ENCODE measurements at regions not wholly inside any gene's neighbourhood (a gene's known extent, or its start where the extent isn't known, plus 50 kb on each side); places are given as distances from the start of the nearest gene placed in this dataset.

DNA sequence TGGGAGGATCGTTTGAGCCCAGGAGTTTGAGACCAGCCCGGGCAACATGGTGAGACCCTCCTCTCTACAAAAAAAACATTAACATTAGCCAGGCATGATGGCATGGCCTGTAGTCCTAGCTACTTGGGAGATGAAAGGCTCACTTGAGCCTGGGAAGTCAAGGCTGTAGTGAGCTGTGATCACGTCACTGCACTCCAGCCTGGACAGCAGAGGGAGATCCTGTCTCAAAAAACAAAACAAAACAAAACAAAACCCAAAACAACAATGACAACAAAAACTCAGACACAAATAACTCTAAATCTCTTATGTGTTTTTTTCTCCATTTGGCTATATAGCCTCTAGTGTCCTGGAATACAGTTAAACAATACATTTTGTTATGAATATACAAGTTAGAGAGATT, 127.3 kb upstream of the STK26 start:
- no peak overlapping the region for H3K4me3 Mint-ChIP-seq
- ChIA-PET CTCF (interaction anchor here (0.7 to 1.5 kb wide), 2 partner anchors 90 to 323 kb away, joined by 3 to 4 read pairs; partner anchors contain the start of gene RAP2C), POLR2A (no interaction called here)
- H3K9me3 Mint-ChIP-seq (ENCODE audit: insufficient read depth), result no peaks in the 10 kb centered on the region
- no peaks in the 10 kb centered on the region for H3K36me3 Mint-ChIP-seq (ENCODE audit: low read depth)
- H3K4me1 Mint-ChIP-seq (ENCODE audit: low read depth), result no peaks in the 10 kb centered on the region
- no peak for ATAC-seq
- H3K27me3 Mint-ChIP-seq (ENCODE audit: low read depth), result no peaks in the 10 kb centered on the region
- no peak for DNase-seq
- no peak overlapping the region for H3K27ac Mint-ChIP-seq

DNA sequence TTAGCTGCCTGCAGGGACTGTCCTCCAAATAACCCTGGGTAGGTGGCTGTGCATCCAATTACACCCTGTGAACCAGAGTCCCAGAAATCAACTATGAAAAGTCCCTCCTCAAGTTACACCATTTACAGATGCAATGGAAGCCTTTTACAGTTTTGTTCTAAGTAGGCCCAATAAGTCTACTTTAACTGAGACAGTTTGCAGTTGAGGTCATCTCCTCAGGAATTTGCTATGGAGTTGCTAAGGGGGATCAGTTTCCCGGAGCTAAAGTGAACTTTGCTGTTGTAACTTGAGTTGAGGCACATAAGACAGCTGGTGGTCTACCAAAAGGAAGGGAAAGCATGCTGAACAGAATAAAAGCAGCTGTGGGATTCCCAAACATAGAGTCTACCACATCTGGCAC, 121.6 kb upstream of the STK26 start:
- H3K4me1 Mint-ChIP-seq (ENCODE audit: low read depth), result no peaks in the 10 kb centered on the region
- H3K27ac Mint-ChIP-seq, result no peak overlapping the region
- POLR2A ChIA-PET, result no interaction called here
- no peak overlapping the region for H3K4me3 Mint-ChIP-seq
- no peaks in the 10 kb centered on the region for H3K36me3 Mint-ChIP-seq (ENCODE audit: low read depth)
- H3K9me3 Mint-ChIP-seq (ENCODE audit: insufficient read depth), result no peaks in the 10 kb centered on the region
- CTCF ChIA-PET, result no interaction called here
- H3K27me3 Mint-ChIP-seq (ENCODE audit: low read depth), result no peaks in the 10 kb centered on the region
- ATAC-seq (no peak), DNase-seq (no peak)

DNA sequence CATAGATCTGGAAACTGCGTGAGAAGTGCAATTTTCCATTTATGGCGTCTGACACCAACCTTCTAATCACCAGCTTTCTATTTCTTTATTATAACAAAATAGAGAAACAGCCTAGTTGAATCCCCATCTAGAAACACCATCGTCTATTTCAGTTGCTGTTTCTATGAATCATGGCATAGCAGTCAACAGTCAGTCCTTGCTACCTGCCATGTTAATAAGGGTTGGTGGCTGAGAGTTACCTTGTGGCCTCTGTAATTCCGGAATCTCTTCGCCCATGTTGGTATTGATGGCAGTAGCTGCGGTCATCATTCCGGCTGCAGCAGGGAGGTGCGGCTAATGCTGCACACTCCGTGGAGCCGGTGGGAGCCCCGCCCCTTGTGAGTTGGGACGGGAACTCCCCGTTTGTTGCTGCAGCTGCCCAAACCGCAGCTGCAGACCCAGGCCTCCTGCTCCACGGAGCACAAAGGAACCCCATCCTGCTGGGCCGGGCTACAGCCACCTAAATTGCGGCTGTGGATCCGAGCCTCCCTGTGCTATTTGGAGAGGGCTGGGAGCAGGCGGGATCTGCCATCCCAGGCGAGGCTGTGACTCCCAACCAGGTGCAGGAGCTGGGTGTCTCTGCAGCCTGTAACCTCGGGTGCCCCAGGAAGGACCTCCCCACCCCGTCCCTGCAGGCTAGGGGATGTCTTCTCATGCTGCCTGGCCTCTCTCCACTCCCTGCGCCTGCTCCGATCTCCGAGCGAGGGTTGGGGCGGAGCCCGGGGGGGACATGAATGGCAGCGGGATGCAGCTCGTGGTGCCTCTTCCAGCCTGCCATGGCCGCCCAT, 115.4 kb upstream of the STK26 start:
- H3K9me3 Mint-ChIP-seq (ENCODE audit: insufficient read depth), result no peaks in the 10 kb centered on the region
- ChIA-PET CTCF (no interaction called here), POLR2A (no interaction called here)
- H3K4me1 Mint-ChIP-seq (ENCODE audit: low read depth), result no peaks in the 10 kb centered on the region
- DNase-seq (no peak), ATAC-seq (no peak)
- no peak overlapping the region for H3K27ac Mint-ChIP-seq
- H3K27me3 Mint-ChIP-seq (ENCODE audit: low read depth), result no peaks in the 10 kb centered on the region
- H3K36me3 Mint-ChIP-seq (ENCODE audit: low read depth), result no peaks in the 10 kb centered on the region
- no peak overlapping the region for H3K4me3 Mint-ChIP-seq

DNA sequence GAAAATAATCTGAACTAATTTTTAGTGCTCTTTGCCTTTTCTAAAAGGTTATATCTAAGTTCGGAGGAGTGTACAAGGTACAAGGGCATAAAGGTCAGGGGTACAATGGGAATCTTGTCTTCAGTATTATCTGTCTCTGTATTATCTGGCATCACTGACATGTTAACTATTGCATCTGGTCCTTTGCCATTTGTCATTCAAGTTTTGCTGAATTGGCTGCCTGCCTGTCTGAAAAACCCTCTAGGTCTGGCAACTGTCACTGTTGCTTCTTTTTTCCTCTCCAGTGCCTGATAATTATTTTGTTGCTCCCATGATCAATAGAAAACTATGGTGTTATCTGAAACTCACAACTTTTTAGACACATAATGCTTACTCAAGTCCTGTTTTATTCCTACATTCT, 112.5 kb upstream of the STK26 start:
- no peak overlapping the region for H3K4me3 Mint-ChIP-seq
- CTCF ChIA-PET, result no interaction called here
- no peak for ATAC-seq

DNA sequence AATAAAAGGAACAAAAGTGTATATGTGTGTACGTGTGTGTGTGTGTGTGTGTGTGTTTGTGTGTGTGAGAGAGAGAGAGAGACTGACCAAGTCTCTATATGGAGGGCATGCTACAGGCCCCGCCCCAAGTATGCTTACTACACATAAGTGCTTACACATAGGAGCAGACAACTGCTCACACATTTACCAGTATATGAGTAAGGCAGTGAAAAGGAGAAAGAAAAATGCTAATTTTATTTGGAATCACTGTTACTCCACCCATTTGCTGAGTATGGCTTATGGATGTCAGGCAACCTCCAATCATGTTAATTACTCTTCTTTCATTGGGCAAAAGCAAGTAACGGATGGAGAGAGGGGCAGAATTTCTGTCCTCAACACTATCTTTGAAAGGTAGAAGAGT, 107.6 kb upstream of the STK26 start:
- ATAC-seq, result no peak

More for the DNA sequence above, 112.5 kb upstream of the STK26 start:
- Mint-ChIP-seq H3K27me3 (ENCODE audit: low read depth) (no peaks in the 10 kb centered on the region), H3K27ac (no peak overlapping the region), H3K4me1 (ENCODE audit: low read depth) (no peaks in the 10 kb centered on the region), H3K9me3 (ENCODE audit: insufficient read depth) (no peaks in the 10 kb centered on the region), H3K36me3 (ENCODE audit: low read depth) (no peaks in the 10 kb centered on the region)
- DNase-seq, result no peak
- POLR2A ChIA-PET, result no interaction called here

DNA sequence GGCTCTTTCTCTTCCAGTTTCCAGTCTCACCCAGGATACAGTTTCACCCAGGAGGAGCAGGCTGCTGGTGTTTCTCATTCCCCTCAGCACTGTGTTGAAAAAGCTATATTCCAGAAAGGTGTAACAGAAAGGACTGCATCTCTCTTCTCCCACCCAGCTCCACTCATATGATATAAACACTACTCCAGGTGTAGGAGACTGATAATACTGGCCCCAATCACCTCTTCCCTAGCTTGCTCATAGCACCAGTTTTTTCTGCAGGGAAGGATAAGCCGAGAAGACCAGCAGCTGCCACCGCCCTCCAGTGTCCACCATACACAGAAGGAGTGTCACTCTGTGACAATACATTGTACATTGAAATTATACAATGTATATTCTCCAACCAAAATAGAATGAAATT, 105.5 kb upstream of the STK26 start:
- ATAC-seq (no peak), DNase-seq (no peak)
- no peaks in the 10 kb centered on the region for H3K36me3 Mint-ChIP-seq (ENCODE audit: low read depth)
- no peaks in the 10 kb centered on the region for H3K4me1 Mint-ChIP-seq (ENCODE audit: low read depth)
- no peak overlapping the region for H3K4me3 Mint-ChIP-seq
- ChIA-PET CTCF (no interaction called here), POLR2A (no interaction called here)
- H3K9me3 Mint-ChIP-seq (ENCODE audit: insufficient read depth), result no peaks in the 10 kb centered on the region
- no peak overlapping the region for H3K27ac Mint-ChIP-seq
- no peaks in the 10 kb centered on the region for H3K27me3 Mint-ChIP-seq (ENCODE audit: low read depth)

More for the DNA sequence above, 107.6 kb upstream of the STK26 start:
- ChIA-PET POLR2A (no interaction called here), CTCF (no interaction called here)
- Mint-ChIP-seq H3K4me1 (ENCODE audit: low read depth) (no peaks in the 10 kb centered on the region), H3K9me3 (ENCODE audit: insufficient read depth) (no peaks in the 10 kb centered on the region), H3K27ac (no peak overlapping the region), H3K27me3 (ENCODE audit: low read depth) (no peaks in the 10 kb centered on the region), H3K4me3 (no peak overlapping the region), H3K36me3 (ENCODE audit: low read depth) (no peaks in the 10 kb centered on the region)
- DNase-seq, result no peak

DNA sequence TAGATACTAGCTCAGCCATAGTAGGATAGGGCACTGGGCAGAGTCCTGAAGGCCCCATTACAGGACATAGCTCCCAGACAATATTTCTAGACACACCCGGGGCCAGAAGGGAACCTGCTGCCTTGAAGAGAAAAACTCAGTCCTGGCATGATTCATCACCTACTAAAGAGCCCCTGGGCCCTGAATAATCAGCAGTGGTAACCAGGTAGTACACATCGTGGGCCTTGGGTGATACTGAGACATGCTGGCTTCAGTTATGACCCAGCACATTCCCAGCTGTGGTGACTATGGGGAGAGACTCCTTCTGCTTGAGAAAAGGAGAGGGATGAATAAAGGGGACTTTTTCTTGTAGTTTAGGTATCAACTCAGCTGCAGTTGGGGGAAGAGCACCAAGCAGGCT, 104.3 kb upstream of the STK26 start:
- Mint-ChIP-seq H3K36me3 (ENCODE audit: low read depth) (no peaks in the 10 kb centered on the region), H3K4me1 (ENCODE audit: low read depth) (no peaks in the 10 kb centered on the region), H3K9me3 (ENCODE audit: insufficient read depth) (no peaks in the 10 kb centered on the region), H3K4me3 (no peak overlapping the region), H3K27me3 (ENCODE audit: low read depth) (no peaks in the 10 kb centered on the region), H3K27ac (no peak overlapping the region)
- DNase-seq (no peak), ATAC-seq (no peak)
- POLR2A ChIA-PET, result interaction anchor here (0.5 kb wide), 1 partner anchor 159 kb away, joined by 3 read pairs; no protein-coding TSS in a partner anchor
- CTCF ChIA-PET, result no interaction called here

DNA sequence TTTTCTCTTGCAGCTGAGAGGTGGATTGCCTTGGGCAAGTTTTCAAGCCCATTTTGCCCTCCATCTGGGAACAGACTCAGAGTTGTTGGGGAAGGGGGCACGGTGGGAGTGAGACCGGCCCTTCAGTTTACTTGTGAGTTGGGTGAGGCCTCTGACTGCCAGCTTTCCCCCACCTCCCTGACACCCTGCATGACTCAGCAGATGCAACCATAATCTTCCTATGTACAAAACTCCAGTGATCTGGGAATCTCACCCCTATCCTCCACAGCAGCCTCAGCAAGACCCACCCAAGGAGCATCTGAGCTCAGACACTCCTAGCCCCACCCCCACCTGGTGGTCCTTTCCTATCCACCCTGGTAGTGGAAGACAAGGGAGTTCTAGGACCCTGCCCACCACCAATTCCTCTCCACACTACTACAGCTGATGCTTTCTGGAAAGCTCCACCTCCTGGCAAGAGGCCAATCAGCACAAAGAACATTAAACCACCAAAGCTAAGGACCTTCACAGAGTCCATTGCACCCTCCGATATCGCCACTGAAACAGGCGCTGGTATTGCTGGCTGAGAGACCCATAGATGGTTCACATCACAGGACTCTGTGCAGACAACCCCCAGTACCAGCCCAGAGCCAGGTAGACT, 99.4 kb upstream of the STK26 start:
- Mint-ChIP-seq H3K27me3 (ENCODE audit: low read depth) (no peaks in the 10 kb centered on the region), H3K27ac (no peak overlapping the region), H3K36me3 (ENCODE audit: low read depth) (no peaks in the 10 kb centered on the region), H3K4me3 (no peak overlapping the region), H3K9me3 (ENCODE audit: insufficient read depth) (no peaks in the 10 kb centered on the region), H3K4me1 (ENCODE audit: low read depth) (no peaks in the 10 kb centered on the region)
- ATAC-seq (no peak), DNase-seq (no peak)
- POLR2A ChIA-PET, result no interaction called here
- CTCF ChIA-PET, result no interaction called here

DNA sequence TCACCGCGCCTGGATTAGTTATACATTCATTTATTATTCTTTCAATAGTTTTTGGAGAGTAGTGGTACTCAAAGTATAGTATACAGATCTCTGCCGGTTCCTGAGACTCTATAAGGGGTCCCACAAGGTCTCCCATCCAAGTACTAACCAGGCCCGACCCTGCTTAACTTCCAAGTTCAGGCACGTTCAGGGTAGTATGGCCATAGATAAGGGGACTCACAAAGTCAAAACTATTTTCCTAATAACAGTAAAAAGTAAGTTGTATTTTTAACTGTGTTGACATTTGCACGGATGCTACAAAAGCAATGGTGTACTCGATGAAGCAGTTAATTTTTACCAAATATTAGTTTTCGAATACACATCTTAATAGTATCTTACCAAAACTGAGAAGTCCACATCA, 84.4 kb upstream of the STK26 start:
- no peaks in the 10 kb centered on the region for H3K4me1 Mint-ChIP-seq (ENCODE audit: low read depth)
- CTCF ChIA-PET, result no interaction called here
- no peak overlapping the region for H3K27ac Mint-ChIP-seq
- no peak overlapping the region for H3K4me3 Mint-ChIP-seq
- ATAC-seq (no peak), DNase-seq (no peak)
- H3K36me3 Mint-ChIP-seq (ENCODE audit: low read depth), result no peaks in the 10 kb centered on the region
- no peaks in the 10 kb centered on the region for H3K27me3 Mint-ChIP-seq (ENCODE audit: low read depth)
- H3K9me3 Mint-ChIP-seq (ENCODE audit: insufficient read depth), result no peaks in the 10 kb centered on the region
- POLR2A ChIA-PET, result no interaction called here

DNA sequence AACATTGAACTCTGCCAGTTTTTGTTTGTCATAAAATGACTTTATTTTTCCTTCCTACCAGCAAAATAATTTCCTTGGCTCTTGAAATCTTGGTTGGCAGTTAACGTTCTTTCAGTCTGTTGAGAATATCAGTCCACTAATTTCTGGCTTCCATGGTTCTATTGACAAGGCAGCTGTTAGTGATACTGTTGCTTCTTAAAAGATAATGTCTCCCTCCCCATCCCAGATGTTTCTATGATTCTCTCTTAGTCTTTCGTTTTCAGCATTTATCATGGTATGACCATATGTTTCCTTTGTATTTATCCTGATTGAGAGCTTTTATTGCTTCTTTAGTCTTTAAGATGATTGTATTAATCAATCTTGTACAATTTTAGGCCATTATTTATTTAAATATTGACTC, 81.1 kb upstream of the STK26 start:
- DNase-seq, result no peak
- H3K9me3 Mint-ChIP-seq (ENCODE audit: insufficient read depth), result no peaks in the 10 kb centered on the region
- ChIA-PET POLR2A (no interaction called here), CTCF (no interaction called here)
- no peaks in the 10 kb centered on the region for H3K27me3 Mint-ChIP-seq (ENCODE audit: low read depth)
- no peaks in the 10 kb centered on the region for H3K36me3 Mint-ChIP-seq (ENCODE audit: low read depth)
- no peak overlapping the region for H3K4me3 Mint-ChIP-seq
- ATAC-seq, result no peak
- H3K4me1 Mint-ChIP-seq (ENCODE audit: low read depth), result no peaks in the 10 kb centered on the region
- H3K27ac Mint-ChIP-seq, result no peak overlapping the region

DNA sequence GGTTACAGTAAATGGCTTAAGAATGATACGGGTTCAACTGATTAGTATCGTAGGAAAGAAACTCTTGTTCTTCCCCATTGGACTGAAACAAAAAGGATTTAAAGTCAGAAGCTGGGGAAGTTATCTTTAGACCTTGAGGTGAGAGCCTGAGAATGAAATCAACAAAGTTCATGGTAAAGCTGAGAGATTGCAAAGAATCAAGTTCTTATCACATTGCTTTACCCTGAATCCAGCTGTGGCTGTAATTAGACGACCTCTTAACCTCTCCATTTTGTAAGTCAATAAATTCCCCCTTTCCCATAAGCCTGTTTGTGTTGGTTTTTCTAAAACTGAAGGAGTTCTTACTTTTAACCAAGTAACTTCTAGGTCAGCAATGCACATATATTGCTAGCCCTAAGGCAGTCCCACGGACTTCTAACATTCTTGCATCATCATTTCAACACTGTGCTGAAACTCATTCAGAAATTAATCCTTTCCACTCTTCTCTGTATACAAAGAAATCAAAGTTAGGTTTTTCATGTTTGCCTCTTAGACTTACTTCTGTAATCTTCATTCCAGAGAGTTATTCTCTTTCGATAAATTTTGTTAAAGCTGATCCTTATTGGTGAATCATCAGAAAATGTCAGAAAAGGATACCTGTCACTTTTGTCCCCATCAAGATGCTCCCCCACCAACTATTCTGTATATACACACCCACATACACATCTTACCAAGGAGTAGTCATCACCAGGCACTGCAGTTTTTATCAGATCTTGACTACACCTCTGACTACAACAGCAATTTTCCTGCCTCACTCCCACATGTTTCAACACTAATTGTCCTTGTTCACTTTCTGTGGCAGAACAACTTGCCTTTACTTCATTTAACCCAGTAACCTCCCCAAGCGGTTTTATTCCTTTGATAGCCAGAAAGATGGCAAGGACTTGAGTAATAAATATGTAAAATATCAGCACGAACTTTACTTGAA, 77.9 kb upstream of the STK26 start:
- H3K4me3 Mint-ChIP-seq, result no peak overlapping the region
- ATAC-seq (no peak), DNase-seq (no peak)
- ChIA-PET CTCF (no interaction called here), POLR2A (no interaction called here)
- H3K27me3 Mint-ChIP-seq (ENCODE audit: low read depth), result no peaks in the 10 kb centered on the region
- no peaks in the 10 kb centered on the region for H3K4me1 Mint-ChIP-seq (ENCODE audit: low read depth)
- no peaks in the 10 kb centered on the region for H3K36me3 Mint-ChIP-seq (ENCODE audit: low read depth)
- H3K27ac Mint-ChIP-seq, result no peak overlapping the region
- H3K9me3 Mint-ChIP-seq (ENCODE audit: insufficient read depth), result no peaks in the 10 kb centered on the region

DNA sequence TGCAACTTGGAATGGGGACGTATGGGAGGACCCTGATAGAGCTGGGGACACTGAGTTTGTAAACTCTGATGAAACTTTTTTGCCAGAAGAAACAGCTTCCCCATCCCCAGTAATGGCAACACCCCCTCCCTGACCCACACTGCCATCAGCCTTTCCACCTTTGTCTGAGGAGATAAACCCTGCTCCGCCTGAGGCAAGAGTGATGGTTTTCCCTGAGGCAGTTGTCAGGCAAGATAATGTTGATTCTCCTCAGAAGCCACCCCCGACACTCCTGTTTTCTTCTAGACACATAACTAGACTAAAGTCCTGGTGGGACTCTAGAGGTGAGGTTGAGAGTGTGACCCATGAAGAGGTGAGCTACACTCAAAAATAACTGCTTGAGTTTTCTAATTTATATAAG, 71.9 kb upstream of the STK26 start:
- DNase-seq (no peak), ATAC-seq (no peak)
- Mint-ChIP-seq H3K9me3 (ENCODE audit: insufficient read depth) (no peaks in the 10 kb centered on the region), H3K27ac (no peak overlapping the region), H3K4me3 (no peak overlapping the region), H3K27me3 (ENCODE audit: low read depth) (no peaks in the 10 kb centered on the region), H3K4me1 (ENCODE audit: low read depth) (no peaks in the 10 kb centered on the region), H3K36me3 (ENCODE audit: low read depth) (no peaks in the 10 kb centered on the region)
- ChIA-PET CTCF (no interaction called here), POLR2A (no interaction called here)

Data from activated CD8-positive, alpha-beta T cell treated with anti-CD3 and anti-CD28 coated beads, Interleukin-2, amount 10 ng/mL, durations not matched to agents 7 days and 5 days (primary cell).